Activated naive CD4-positive, alpha-beta T cell treated with anti-CD3 and anti-CD28 coated beads, Interleukin-2, amount 50 U/mL, for 16 hours (primary cell): ENCODE measurements at regions not wholly inside any gene's neighbourhood (a gene's known extent, or its start where the extent isn't known, plus 50 kb on each side); places are given as distances from the start of the nearest gene placed in this dataset.

ENCODE experiments used
- DNase-seq: peaks from one replicate; pipeline ENCODE4 v3.0.0-alpha.2; 2020

DNA sequence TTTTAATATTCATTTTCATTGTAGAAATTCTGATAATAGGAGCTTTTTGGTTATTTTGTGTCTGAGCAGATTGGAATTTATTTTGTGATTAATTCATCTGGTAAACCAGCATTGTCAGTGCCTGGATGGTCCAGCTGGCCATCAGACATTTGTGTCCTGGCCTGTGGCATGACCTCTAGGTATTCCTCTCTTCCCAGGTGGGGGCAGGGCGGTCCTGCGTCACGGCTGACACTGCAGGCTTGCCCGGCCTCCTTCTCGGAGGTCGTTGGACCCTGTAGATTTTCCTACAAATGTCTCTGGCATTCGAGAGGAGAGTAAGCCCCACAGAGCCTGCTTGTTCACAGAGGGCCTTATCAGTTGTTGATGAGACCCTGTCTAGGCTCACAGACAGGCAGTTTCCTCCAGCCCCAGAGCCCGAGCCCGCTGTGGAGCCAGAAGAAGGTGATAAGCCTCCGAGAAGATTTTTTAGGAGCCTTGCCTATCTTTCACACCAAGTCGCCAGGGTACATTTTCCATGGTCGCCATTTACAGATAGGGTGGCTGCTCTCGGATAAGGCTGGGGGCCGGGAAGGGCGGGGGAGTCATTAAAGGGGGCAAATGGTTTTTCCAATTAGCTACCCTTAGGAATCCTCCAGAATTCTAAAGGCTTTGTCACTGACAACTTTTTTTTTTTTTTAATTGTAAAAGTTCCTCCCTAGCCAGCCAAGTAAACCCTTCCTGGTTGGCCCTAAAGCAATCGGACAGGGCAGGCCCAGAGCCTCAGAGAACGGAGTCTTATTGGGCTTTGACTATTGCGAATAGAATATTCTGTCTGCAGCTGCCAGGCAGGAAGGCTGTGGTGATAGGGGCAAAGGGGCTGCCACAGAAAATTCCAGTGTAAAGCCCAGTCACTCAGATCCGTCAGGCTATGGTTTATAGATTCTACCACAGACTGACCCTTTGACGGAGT lies 78.1 kb upstream of the TBX20 start:
- DNase-seq, result no peak

DNA sequence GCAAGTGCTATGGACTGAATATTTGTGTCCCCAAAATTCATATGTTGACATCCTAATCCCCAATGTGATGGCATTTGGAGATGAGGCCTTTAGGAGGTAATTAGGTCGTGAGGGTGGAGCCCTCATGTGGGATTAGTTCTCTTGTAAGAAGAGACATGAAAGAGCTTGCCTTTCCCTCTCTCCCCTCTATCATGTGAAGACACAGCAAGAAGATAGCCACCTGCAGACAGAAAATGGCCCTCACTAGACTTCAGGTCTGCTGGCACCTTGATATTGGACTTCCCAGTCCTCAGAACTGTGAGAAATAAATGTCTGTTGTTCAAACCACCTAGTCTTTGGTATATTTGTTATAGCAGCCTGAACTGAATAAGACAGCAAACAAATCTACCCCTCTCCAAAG lies 75.1 kb upstream of the TBX20 start:
- no peak for DNase-seq

DNA sequence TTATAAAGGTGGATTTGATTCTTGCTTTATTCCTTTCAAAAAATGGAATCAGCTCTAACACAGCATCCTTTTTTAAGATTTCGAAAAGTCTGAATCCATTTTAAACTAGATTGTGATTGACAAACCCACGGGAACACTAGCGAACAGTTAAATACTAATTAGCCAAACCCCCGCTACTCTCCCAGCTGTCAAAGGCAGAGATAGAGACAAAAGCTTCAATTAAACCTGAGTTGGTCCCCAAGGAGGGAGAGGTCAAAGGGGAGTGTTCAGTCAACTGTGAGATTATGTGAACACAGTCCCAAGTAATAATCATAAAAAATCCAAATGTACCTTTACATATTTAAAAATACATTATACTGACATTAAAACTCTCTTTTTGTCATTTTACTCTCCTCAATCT lies 65.7 kb upstream of the TBX20 start:
- DNase-seq, result no peak

DNA sequence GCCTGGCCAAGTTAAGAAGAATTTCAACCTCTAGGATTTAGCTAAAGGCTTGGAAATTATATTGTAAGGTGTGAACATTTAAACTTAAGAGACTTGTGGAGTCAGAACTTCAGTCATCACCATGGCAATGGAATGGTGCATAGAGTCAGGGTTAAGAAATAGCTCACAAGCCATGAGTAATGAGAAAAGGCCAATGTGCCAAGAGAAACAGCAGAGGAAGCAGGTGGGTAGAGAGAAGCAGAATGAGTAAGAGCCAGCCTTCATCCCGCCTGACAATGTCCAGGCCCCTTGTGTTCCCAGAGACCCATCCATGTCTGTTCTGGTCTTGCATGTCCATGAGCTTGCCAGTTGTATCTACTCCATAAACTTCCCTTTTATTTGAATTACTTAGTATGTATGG lies 62.6 kb upstream of the TBX20 start:
- DNase-seq, result no peak

DNA sequence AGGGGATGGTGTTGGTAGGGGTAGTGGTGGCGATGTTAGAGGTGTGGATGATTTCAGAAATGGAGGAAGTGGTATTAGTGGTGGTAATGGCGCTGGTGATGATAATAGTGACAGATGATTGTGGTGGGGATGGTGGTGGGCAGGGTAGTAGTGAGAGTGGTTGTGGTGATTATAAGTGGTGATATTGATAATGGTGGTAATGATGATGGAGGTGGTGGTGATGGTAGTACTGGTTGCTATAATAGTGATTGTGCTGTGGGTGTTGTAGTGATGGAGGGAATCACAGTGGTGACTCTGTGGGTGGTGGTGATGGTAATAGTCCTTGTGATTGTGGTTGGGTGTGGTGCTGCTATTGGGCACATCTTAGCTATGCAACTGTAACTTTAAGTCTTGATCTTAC lies 61.6 kb upstream of the TBX20 start:
- no peak for DNase-seq

DNA sequence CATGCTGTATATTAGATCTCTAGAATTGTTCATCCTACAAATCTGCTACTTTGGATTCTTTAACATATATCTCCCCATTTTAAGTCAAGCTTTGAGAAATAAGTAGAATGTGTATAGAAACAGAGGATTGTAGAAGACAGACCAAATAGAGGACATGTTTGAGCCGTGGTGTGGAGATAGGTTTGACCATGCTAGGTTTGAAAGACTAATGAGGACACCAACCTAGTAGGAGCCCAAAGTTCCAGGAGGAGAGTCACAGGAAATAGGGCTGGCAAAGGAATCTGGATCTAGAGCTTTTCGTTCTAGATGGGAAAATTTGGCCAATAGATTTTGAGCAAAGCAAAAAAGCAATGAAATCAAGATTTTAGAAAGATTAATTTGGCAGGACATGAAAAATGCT lies 60.5 kb upstream of the TBX20 start:
- DNase-seq, result no peak

DNA sequence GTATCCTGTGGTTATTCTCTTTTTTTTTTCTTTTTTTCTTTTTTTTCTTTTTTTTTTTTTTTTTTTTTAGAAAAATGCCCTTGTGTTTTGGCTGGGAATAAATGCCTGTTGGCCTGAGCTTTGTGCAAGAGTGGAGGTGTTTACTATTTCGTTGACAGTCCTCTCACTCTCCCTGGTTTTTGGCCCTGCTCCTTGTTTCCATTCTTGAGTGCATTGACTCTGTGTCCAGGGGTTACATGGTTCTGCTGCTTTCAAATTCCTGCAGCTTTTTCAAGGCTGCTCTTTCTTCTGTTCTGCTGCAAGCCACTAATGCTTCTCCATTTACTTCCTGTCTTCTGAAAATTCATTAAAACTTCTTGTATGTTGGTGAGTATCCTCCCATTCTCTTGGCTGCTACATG lies 59.7 kb upstream of the TBX20 start:
- no peak for DNase-seq
